HUES6 (cell line): ENCODE measurements at regions not wholly inside any gene's neighbourhood (a gene's known extent, or its start where the extent isn't known, plus 50 kb on each side); places are given as distances from the start of the nearest gene placed in this dataset.

Experiments used
- H3K27ac ChIP-seq: 2 replicates; pipeline ENCODE4 v1.7.0; 2013; ENCODE audit warnings: low read depth, mild to moderate bottlenecking, low read length, inconsistent platforms
- H3K27me3 ChIP-seq: 2 replicates; pipeline ENCODE4 v1.6.1; 2013; ENCODE audit warnings: low read length; ENCODE audit not compliant: control insufficient read depth, insufficient read depth
- H3K36me3 ChIP-seq: 2 replicates; pipeline ENCODE4 v1.6.1; 2013; ENCODE audit warnings: low read length; ENCODE audit not compliant: control insufficient read depth, insufficient read depth
- H3K4me1 ChIP-seq: 2 replicates; pipeline ENCODE4 v1.6.1; 2013; ENCODE audit warnings: low read length; ENCODE audit not compliant: control insufficient read depth, insufficient read depth
- H3K4me3 ChIP-seq: 2 replicates; pipeline ENCODE4 v1.5.1; 2013; ENCODE audit warnings: low read depth, low read length
- H3K9ac ChIP-seq: one replicate; pipeline ENCODE4 v1.6.1; 2013; ENCODE audit warnings: mild to moderate bottlenecking, low read length
- H3K9me3 ChIP-seq: 2 replicates; pipeline ENCODE4 v1.6.1; 2013; ENCODE audit warnings: low read depth, low read length; ENCODE audit not compliant: control insufficient read depth, insufficient read depth

- no peaks in the 10 kb centered on the region for H3K27me3 ChIP-seq
Measured at GRCh38 chr6:119594907-119595306, 245.3 kb upstream of the MAN1A1 start.

GRCh38 chr6:119591235-119591634 lies 241.7 kb upstream of the MAN1A1 start:
- H3K27ac ChIP-seq: no peak overlapping the region
- H3K4me3 ChIP-seq: no peak overlapping the region
- no peaks in the 10 kb centered on the region for H3K27me3 ChIP-seq
- no peaks in the 10 kb centered on the region for H3K36me3 ChIP-seq
- no peaks in the 10 kb centered on the region for H3K9me3 ChIP-seq
- H3K4me1 ChIP-seq: peaks cover 6% of the 10 kb centered on the region; the same call in 1 of the 2 replicates
- no peak overlapping the region for H3K9ac ChIP-seq

More at GRCh38 chr6:119594907-119595306, 245.3 kb upstream of the MAN1A1 start:
- H3K9ac ChIP-seq: no peak overlapping the region
- no peak overlapping the region for H3K27ac ChIP-seq
- no peaks in the 10 kb centered on the region for H3K9me3 ChIP-seq
- H3K36me3 ChIP-seq: no peaks in the 10 kb centered on the region
- H3K4me1 ChIP-seq: no peaks in the 10 kb centered on the region
- H3K4me3 ChIP-seq: no peak overlapping the region

- no peak overlapping the region for H3K4me3 ChIP-seq
- no peaks in the 10 kb centered on the region for H3K27me3 ChIP-seq
- H3K27ac ChIP-seq: no peak overlapping the region
- H3K4me1 ChIP-seq: peaks cover 6% of the 10 kb centered on the region; the same call in 1 of the 2 replicates
- no peaks in the 10 kb centered on the region for H3K36me3 ChIP-seq
- no peak overlapping the region for H3K9ac ChIP-seq
- no peaks in the 10 kb centered on the region for H3K9me3 ChIP-seq
Measured at GRCh38 chr6:119590066-119590465, 240.5 kb upstream of the MAN1A1 start.

- no peaks in the 10 kb centered on the region for H3K9me3 ChIP-seq
- no peaks in the 10 kb centered on the region for H3K27me3 ChIP-seq
- peaks cover 6% of the 10 kb centered on the region; the same call in 1 of the 2 replicates for H3K4me1 ChIP-seq
- no peak overlapping the region for H3K27ac ChIP-seq
- H3K36me3 ChIP-seq: no peaks in the 10 kb centered on the region
- H3K9ac ChIP-seq: no peak overlapping the region
- no peak overlapping the region for H3K4me3 ChIP-seq
Measured at GRCh38 chr6:119587537-119587936, 238.0 kb upstream of the MAN1A1 start.

- no peak overlapping the region for H3K27ac ChIP-seq
- H3K36me3 ChIP-seq: no peaks in the 10 kb centered on the region
- peaks cover 6% of the 10 kb centered on the region; the same call in 1 of the 2 replicates for H3K4me1 ChIP-seq
- no peak overlapping the region for H3K4me3 ChIP-seq
- no peak overlapping the region for H3K9ac ChIP-seq
- no peaks in the 10 kb centered on the region for H3K9me3 ChIP-seq
- no peaks in the 10 kb centered on the region for H3K27me3 ChIP-seq
Measured at GRCh38 chr6:119586250-119586882, 236.8 kb upstream of the MAN1A1 start.

- Histone ChIP-seq H3K4me1 (peaks cover 6% of the 10 kb centered on the region; the same call in 1 of the 2 replicates), H3K9me3 (no peaks in the 10 kb centered on the region), H3K9ac (no peak overlapping the region), H3K27me3 (no peaks in the 10 kb centered on the region), H3K36me3 (no peaks in the 10 kb centered on the region), H3K27ac (no peak overlapping the region), H3K4me3 (no peak overlapping the region)
Measured at GRCh38 chr6:119584088-119584487, 234.5 kb upstream of the MAN1A1 start.

- Histone ChIP-seq H3K4me1 (no peaks in the 10 kb centered on the region), H3K36me3 (no peaks in the 10 kb centered on the region), H3K9me3 (no peaks in the 10 kb centered on the region), H3K27me3 (no peaks in the 10 kb centered on the region), H3K27ac (no peak overlapping the region), H3K4me3 (no peak overlapping the region), H3K9ac (no peak overlapping the region)
Measured at GRCh38 chr6:119581220-119581619, 231.7 kb upstream of the MAN1A1 start.

GRCh38 chr6:119575721-119576120 lies 226.2 kb upstream of the MAN1A1 start:
- Histone ChIP-seq H3K27ac (no peak overlapping the region), H3K4me3 (no peak overlapping the region), H3K9me3 (no peaks in the 10 kb centered on the region), H3K9ac (no peak overlapping the region), H3K36me3 (no peaks in the 10 kb centered on the region), H3K4me1 (no peaks in the 10 kb centered on the region), H3K27me3 (no peaks in the 10 kb centered on the region; the same call in 1 of the 2 replicates)

- no peaks in the 10 kb centered on the region for H3K36me3 ChIP-seq
- H3K9ac ChIP-seq: no peak overlapping the region
- H3K4me3 ChIP-seq: no peak overlapping the region
- H3K27me3 ChIP-seq: no peaks in the 10 kb centered on the region; the same call in 1 of the 2 replicates
- H3K9me3 ChIP-seq: no peaks in the 10 kb centered on the region
- no peaks in the 10 kb centered on the region for H3K4me1 ChIP-seq
- no peak overlapping the region for H3K27ac ChIP-seq
Measured at GRCh38 chr6:119568580-119568979, 219.0 kb upstream of the MAN1A1 start.

- Histone ChIP-seq H3K9ac (no peak overlapping the region), H3K36me3 (no peaks in the 10 kb centered on the region), H3K9me3 (no peaks in the 10 kb centered on the region), H3K4me3 (no peak overlapping the region), H3K27ac (no peak overlapping the region), H3K27me3 (no peaks in the 10 kb centered on the region; the same call in 1 of the 2 replicates), H3K4me1 (no peaks in the 10 kb centered on the region)
Measured at GRCh38 chr6:119566546-119567260, 217.1 kb upstream of the MAN1A1 start.

- Histone ChIP-seq H3K36me3 (no peaks in the 10 kb centered on the region), H3K27ac (no peak overlapping the region), H3K9ac (no peak overlapping the region), H3K4me1 (no peaks in the 10 kb centered on the region), H3K4me3 (no peak overlapping the region), H3K27me3 (no peaks in the 10 kb centered on the region), H3K9me3 (no peaks in the 10 kb centered on the region)
Measured at GRCh38 chr6:119565893-119566292, 216.3 kb upstream of the MAN1A1 start.
